ENCODE measurements at regions not wholly inside any gene's neighbourhood (a gene's known extent, or its start where the extent isn't known, plus 50 kb on each side); places are given as distances from the start of the nearest gene placed in this dataset.

GRCh38 chr4:128552586-128552907, 257.0 kb upstream of the JADE1 start:
- FAIRE-seq (no peak), DNase-seq (ENCODE audit: low read depth, low spot score) (no peak)
- no peak for TF ChIP-seq EZH2 (IDR thresholded peaks at IDR 0.05; ENCODE audit: low read length)
- TF ChIP-seq CTCF (optimal IDR thresholded peaks at IDR 0.05 in 1 of 3, IDR thresholded peaks at IDR 0.05 in 1 of 3, conservative IDR thresholded peaks at IDR 0.05 in 1 of 3; ENCODE audit: extremely low read depth in 1 of 3, insufficient read depth in 2 of 3, low read length in 3 of 3): no peak
- Histone ChIP-seq H4K20me1 (ENCODE audit: control insufficient read depth, extremely low read depth, insufficient read depth, low read length) (no peaks in the 10 kb centered on the region), H3K9me1 (ENCODE audit: control insufficient read depth, extremely low read depth, insufficient read depth, low read length) (no peaks in the 10 kb centered on the region), H3K79me2 (ENCODE audit: control insufficient read depth, insufficient read depth, low read length) (no peaks in the 10 kb centered on the region), H3K27me3 (ENCODE audit: control insufficient read depth, extremely low read depth, insufficient read depth, low read length) (no peaks in the 10 kb centered on the region), H3K27ac (ENCODE audit: control insufficient read depth, insufficient read depth, low read length) (peak overlapping the region; percentile 72), H3K9ac (ENCODE audit: control insufficient read depth, extremely low read depth, insufficient read depth, low read length) (peak overlapping the region; percentile 80), H2AFZ (ENCODE audit: control insufficient read depth, low read length) (peak overlapping the region; percentile 99), H3K9me3 (ENCODE audit: control insufficient read depth, low read depth, low read length) (no peaks in the 10 kb centered on the region), H3K4me3 (ENCODE audit: control insufficient read depth in 2 of 3, extremely low read depth in 1 of 3, insufficient read depth in 2 of 3, low read depth in 1 of 3, low read length in 3 of 3) (peak overlapping the region in 2 of 3 experiments; percentile 71 to 79), H3K36me3 (ENCODE audit: control insufficient read depth in 2 of 2, extremely low read depth in 1 of 2, insufficient read depth in 2 of 2, low read length in 2 of 2) (no peaks in the 10 kb centered on the region), H3K4me1 (ENCODE audit: control insufficient read depth, extremely low read depth, insufficient read depth, low read length) (peaks cover 9% of the 10 kb centered on the region), H3K4me2 (ENCODE audit: control insufficient read depth, extremely low read depth, insufficient read depth, low read depth, low read length) (peak overlapping the region; percentile 88)
- dilution Hi-C loops (cut with MboI; ENCODE audit: extremely low pct_ligation_motif_present, low sequenced_read_pairs): no loop called here

GRCh38 chr4:128551280-128551679, 258.2 kb upstream of the JADE1 start:
- Histone ChIP-seq H3K9me3 (ENCODE audit: control insufficient read depth, low read depth, low read length) (no peaks in the 10 kb centered on the region), H3K79me2 (ENCODE audit: control insufficient read depth, insufficient read depth, low read length) (no peaks in the 10 kb centered on the region), H3K4me3 (ENCODE audit: control insufficient read depth in 2 of 3, extremely low read depth in 1 of 3, insufficient read depth in 2 of 3, low read depth in 1 of 3, low read length in 3 of 3) (no peak overlapping the region), H3K4me2 (ENCODE audit: control insufficient read depth, extremely low read depth, insufficient read depth, low read depth, low read length) (no peak overlapping the region), H3K27ac (ENCODE audit: control insufficient read depth, insufficient read depth, low read length) (no peak overlapping the region), H3K9me1 (ENCODE audit: control insufficient read depth, extremely low read depth, insufficient read depth, low read length) (no peaks in the 10 kb centered on the region), H3K36me3 (ENCODE audit: control insufficient read depth in 2 of 2, extremely low read depth in 1 of 2, insufficient read depth in 2 of 2, low read length in 2 of 2) (no peaks in the 10 kb centered on the region), H3K4me1 (ENCODE audit: control insufficient read depth, extremely low read depth, insufficient read depth, low read length) (peaks cover 9% of the 10 kb centered on the region), H4K20me1 (ENCODE audit: control insufficient read depth, extremely low read depth, insufficient read depth, low read length) (no peaks in the 10 kb centered on the region), H2AFZ (ENCODE audit: control insufficient read depth, low read length) (no peak overlapping the region), H3K27me3 (ENCODE audit: control insufficient read depth, extremely low read depth, insufficient read depth, low read length) (no peaks in the 10 kb centered on the region), H3K9ac (ENCODE audit: control insufficient read depth, extremely low read depth, insufficient read depth, low read length) (no peak overlapping the region)
- DNase-seq (ENCODE audit: low read depth, low spot score) (no peak), FAIRE-seq (no peak)
- TF ChIP-seq CTCF (optimal IDR thresholded peaks at IDR 0.05 in 1 of 3, IDR thresholded peaks at IDR 0.05 in 1 of 3, conservative IDR thresholded peaks at IDR 0.05 in 1 of 3; ENCODE audit: extremely low read depth in 1 of 3, insufficient read depth in 2 of 3, low read length in 3 of 3) (no peak), EZH2 (IDR thresholded peaks at IDR 0.05; ENCODE audit: low read length) (no peak)
- dilution Hi-C loops (cut with MboI; ENCODE audit: extremely low pct_ligation_motif_present, low sequenced_read_pairs): no loop called here

All from keratinocyte (primary cell).